Colon (tissue), 2 donors: ENCODE measurements at regions not wholly inside any gene's neighbourhood (a gene's known extent, or its start where the extent isn't known, plus 50 kb on each side); places are given as distances from the start of the nearest gene placed in this dataset.
"Not testable (repeated sequence)": the region's sequence is repeated elsewhere in the genome, so short reads cannot be mapped to it uniquely, and the experiment has no call there.

Experiments
- FAIRE-seq: peaks from 2 replicates; lab custom pipeline; 2012; peaks lifted over from hg19 to GRCh38; lab: Jason Lieb, UNC
- donor health status: control.
- donor health status: control.

- FAIRE-seq = not testable (repeated sequence)
These were observed 237.7 kb upstream of the GNPDA2 start for GRCh38 chr4:44964086-44964485.

DNA sequence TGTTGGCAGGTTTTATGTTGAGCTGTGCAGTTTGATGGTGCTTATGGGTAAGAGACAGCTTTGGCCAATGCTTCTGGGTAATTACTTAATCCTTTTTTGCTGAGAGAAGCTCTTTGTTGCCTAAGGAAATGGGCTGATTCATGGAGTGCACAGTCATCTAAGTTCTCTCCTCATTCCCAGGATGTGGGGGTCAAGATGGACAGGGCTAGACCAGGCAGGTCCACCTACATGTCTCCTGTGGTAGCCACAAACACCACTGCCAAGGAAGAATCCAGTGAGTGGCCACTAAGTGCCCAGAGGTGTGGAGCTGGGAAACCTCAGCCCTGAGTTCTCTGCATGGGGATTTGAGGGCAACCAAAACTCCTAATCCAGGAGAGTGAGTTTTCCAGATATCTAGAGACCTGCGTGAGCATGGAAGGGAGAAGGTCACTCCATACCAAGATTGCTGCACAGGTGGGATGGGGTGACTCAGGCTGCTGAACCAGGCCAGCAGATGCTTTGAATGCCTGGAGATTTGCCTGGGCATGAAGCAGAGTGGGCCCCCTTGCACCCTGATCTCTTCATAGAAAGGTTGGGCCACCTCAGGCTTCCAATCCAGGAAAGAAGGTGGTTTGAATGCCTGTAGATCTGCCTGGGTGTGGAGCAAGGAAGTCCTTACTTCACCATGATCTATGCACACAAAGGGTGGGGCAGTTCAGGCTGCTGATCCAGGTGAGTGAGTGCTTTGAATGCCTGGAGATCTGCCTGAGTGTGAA is 234.8 kb upstream of the GNPDA2 start:
- FAIRE-seq = no peak

DNA sequence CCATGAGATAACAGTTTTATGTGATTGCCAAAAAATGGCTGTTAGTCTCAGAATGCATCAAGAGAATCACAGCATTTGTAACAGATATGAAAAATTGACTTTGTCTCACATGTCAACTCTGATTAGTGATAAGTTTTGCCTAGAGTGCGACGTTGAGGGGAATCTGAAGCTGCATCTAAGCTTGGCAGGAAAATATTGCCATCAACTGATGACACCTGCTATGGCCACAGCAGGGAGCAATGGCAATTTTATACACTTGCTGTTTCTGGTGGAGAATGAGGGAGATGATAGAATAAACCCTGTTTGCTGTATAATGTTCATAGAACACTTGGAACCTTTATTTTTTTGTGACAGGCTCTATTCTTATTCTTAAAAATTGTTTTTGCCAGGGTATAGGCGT is 205.4 kb upstream of the GNPDA2 start:
- FAIRE-seq = no peak

DNA sequence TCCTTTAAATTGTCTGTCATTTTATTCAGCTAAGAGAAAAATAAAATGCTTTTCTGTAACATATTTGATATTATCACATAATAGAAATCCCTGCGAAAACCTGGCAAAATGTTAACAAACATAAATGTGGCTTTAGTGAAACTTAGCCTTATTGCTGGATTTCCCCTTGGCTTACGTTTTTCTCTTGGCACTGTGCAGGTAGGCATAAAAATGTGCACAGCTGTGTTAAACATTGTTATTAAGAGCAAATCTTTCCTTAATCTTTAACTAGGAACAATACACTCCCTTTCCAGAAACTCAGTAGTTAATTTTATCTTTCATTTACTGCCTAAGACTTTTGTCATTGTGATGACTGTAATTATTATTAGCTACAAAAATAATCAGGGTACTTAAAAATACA is 202.4 kb upstream of the GNPDA2 start:
- no peak for FAIRE-seq

- FAIRE-seq = no peak
These were observed 201.3 kb upstream of the GNPDA2 start for GRCh38 chr4:44927399-44928380.

GRCh38 chr4:44916411-44916810 is 190.1 kb upstream of the GNPDA2 start:
- no peak for FAIRE-seq

GRCh38 chr4:44914748-44915147 is 188.4 kb upstream of the GNPDA2 start:
- no peak for FAIRE-seq

GRCh38 chr4:44914223-44914622 is 187.9 kb upstream of the GNPDA2 start:
- FAIRE-seq = no peak

GRCh38 chr4:44912980-44913379 is 186.6 kb upstream of the GNPDA2 start:
- FAIRE-seq = no peak

- FAIRE-seq = no peak
These were observed 182.2 kb upstream of the GNPDA2 start for GRCh38 chr4:44908565-44908964.

GRCh38 chr4:44872246-44872645 is 145.9 kb upstream of the GNPDA2 start:
- FAIRE-seq = no peak

DNA sequence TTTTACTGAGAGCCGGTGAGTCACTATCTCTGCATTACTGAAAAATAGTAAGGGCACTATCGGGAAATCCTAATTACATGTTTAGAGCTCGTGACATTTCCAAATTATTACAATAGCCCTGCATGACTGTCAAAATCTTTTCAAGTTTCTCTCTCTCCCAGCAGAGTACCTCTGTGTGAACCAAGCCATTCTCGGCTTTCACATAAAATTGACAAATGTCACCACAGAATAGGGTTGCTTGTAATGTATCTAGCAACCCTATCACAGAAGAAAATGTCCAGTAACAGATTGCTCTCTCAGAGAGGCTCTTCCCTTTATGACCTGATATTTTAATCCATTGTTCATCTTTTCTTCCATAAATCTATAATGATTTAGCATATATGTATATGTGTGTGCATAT is 144.8 kb upstream of the GNPDA2 start:
- FAIRE-seq = no peak

DNA sequence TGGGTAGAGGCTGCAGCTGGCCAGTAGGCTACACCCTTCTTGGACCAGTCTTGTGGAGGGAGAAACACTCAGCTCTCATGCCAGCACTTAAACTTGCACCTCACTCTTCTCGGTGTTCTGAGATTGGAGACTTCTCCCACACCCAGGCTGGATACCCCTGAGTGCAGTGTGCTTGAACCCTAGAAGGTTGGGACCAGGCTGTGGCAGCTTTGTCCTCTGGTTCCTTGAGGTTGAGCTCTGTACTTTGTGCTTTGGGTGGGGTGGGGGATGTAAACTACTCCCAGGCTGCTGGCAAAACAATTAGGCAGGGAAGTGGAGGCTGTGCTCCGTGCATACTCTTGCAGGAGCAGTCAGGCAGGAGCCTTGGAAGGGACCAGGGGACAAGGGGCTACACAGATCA is 143.6 kb upstream of the GNPDA2 start:
- FAIRE-seq = no peak

DNA sequence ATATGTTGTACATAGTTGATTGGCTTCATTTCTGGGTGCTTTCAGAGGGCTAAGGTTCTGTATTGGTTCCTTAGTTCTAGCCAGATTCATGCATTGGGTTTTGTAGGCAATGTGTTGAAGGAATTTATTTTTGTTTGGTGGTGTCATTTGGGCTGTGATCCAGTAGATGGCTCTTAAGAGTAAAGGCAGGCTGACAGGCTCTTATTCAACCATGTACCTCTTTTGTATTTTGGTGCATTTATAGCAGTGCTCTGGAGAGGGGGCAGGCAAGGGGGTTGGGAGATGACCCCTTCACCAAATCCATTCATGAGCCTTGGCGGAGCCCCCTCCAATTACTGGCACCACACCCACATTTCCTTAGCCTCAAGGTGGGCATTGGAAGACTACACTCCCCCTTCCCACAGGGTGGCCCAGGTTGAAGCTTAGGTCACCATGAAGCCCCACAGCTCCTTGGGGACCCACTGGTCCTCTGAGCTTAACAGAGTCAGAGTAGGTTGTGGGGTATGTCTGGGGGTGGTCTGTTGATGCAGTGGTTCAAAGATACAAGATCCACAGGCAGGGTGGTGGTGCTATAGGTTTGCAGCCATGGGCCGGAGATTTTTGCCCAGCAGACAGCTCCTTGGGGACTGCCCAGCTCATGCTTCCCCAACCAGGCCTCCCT is 143.0 kb upstream of the GNPDA2 start:
- no peak for FAIRE-seq

DNA sequence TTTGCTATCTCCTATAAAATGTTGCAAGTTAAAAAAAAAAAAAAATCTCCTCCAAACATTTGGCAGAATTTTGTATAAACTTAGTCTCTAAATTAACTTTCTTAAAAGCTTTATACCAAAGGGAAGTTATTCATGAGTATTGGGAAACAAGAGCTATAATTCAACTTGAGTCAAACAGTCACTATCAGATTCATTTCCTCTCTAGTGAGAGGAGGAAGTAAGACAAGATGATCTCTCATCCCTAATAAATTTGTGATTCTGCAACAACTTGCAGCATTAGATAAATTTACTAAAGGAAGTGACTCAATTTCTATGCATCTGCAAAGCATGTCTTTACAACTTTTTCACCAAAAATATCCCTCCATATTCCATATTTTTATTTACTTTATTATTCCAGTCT is 135.4 kb upstream of the GNPDA2 start:
- FAIRE-seq = no peak

- FAIRE-seq = no peak
These were observed 133.1 kb upstream of the GNPDA2 start for GRCh38 chr4:44859477-44859876.

GRCh38 chr4:44848466-44848865 is 122.1 kb upstream of the GNPDA2 start:
- FAIRE-seq = no peak

GRCh38 chr4:44845993-44846392 is 119.6 kb upstream of the GNPDA2 start:
- FAIRE-seq = no peak

DNA sequence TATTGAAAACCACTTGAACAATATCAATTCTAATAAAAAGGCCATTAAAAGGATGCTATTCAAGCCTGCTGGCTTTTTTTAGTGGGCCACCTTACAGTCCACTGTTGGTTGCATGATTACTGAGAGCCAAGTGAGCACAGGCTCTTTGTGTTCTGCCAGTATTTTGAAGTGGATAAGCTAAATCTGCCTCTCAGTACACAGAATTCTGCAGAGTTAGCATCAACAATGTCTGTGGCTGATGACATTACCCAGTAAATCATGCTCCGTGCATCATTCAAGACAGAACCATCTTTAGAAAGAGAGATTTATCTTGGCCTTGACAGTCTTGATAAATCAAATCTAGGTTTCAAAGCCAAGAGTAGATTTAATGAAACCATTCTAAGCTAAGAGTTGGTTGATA is 119.0 kb upstream of the GNPDA2 start:
- FAIRE-seq = no peak

DNA sequence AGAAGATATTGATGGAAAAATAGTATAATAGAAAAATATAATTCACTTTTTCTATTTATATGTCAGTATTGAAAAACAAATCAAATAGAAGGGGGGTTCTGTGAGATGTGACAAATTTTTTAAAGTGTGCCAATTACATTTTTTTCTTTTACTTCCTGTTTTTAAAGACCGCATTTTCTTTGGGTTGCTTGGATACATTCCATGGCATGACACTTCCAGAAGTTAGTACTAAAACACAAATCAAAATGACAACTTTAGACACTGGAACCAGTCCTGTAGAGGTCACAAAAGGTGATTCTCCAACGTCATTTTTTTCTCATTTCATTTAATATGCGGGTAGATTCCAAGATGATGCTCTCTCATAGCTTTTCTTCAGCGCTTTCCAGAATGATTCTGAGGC is 116.2 kb upstream of the GNPDA2 start:
- FAIRE-seq = no peak

GRCh38 chr4:44817930-44818329 is 91.6 kb upstream of the GNPDA2 start:
- FAIRE-seq = no peak

GRCh38 chr4:44806071-44806470 is 79.7 kb upstream of the GNPDA2 start:
- no peak for FAIRE-seq

GRCh38 chr4:44804301-44804700 is 77.9 kb upstream of the GNPDA2 start:
- no peak for FAIRE-seq
